DND-41 (cell line): ENCODE measurements at regions not wholly inside any gene's neighbourhood (a gene's known extent, or its start where the extent isn't known, plus 50 kb on each side); places are given as distances from the start of the nearest gene placed in this dataset.

Experiments
- CTCF ChIP-seq: IDR thresholded peaks from 2 replicates; pipeline ENCODE4 v1.5.1; 2012; ENCODE audit warnings: borderline replicate concordance, low read length, moderate library complexity, mild to moderate bottlenecking; ENCODE audit not compliant: poor library complexity, severe bottlenecking; ENCODE audit errors: extremely low read depth
- EZH2 ChIP-seq: IDR thresholded peaks from 3 replicates; pipeline ENCODE4 v1.6.1; 2012; ENCODE audit warnings: borderline replicate concordance, low read depth, mild to moderate bottlenecking, moderate library complexity, low read length, inconsistent platforms; ENCODE audit not compliant: severe bottlenecking

GRCh38 chr3:80649170-80649569 lies 881.4 kb upstream of the ROBO1 start:
- TF ChIP-seq CTCF (no peak), EZH2 (no peak)
